Endometrial microvascular endothelial cells (primary cell): ENCODE measurements at regions not wholly inside any gene's neighbourhood (a gene's known extent, or its start where the extent isn't known, plus 50 kb on each side); places are given as distances from the start of the nearest gene placed in this dataset.

Experiments
- in situ Hi-C: cut with HindIII; loops from 2 replicates; pipeline ENCODE4 v1.10.0; 2017; ENCODE audit warnings: low sequenced_read_pairs, low pct_unique_long_range_greater_than_20kb; ENCODE audit errors: inconsistent ontology term

DNA sequence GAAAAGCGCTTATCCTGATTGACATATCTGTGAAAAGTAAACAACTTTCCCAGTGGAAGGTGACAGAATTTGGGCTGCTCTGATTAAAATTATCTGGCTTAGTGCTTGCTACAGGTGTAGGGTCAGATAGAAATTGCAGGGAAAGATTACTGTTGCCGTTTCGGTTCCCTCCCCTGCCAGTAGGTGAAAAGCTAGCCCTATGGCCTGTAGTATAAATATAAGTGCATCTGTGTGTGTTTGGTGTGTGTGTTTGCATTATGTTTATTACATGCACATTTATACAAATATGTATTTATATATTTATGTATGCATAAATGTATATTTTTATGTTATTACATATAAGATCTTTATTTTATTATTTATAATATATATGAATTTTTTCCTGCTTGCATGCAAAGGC, 72.3 kb upstream of the VOPP1 start:
- in situ Hi-C loops = loop anchor here (25.0 kb wide), 1 partner anchor 418 kb away; the partner anchor contains the start of genes CCT6A, PSPH and SUMF2

DNA sequence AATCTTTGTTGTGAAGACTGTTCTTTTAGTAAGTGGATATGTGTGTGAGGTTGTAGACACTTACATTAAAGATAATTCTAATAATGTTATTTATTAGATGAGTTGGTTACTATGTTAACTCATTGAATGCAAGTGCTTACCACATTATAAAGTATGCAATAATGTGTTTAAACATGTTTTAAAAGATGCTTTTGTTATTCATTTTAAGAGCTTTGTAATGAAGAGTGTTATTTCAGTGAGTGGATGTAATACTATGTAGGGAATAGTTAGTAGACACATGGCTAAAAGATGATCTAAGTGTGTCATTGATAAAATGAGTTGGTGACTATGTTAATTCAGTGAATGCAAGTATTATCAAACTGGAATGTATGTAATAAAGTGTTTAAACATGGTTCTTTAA, 70.0 kb upstream of the VOPP1 start:
- in situ Hi-C loops = loop anchor here (25.0 kb wide), 1 partner anchor 420 kb away; the partner anchor contains the start of genes CCT6A, PSPH and SUMF2

DNA sequence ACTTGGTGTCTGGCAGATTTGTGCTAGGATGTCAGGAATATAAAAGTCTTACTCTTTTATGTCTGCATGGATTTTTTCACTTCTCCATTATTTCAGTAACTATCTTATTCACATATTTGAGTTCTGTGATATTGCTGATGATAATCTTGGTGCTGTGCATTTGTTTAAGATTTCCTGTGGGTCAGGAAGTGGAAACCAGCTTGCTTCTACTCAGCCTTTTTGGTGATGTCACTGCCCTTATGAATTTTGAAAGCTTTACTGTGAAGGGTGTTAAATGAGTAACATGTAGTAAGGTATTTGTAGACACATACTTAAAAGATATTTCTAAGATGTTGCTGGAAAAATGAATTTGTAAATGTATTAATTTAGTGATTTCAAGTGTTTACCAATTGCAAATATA, 69.5 kb upstream of the VOPP1 start:
- in situ Hi-C loops = loop anchor here (25.0 kb wide), 1 partner anchor 420 kb away; the partner anchor contains the start of genes CCT6A, PSPH and SUMF2

DNA sequence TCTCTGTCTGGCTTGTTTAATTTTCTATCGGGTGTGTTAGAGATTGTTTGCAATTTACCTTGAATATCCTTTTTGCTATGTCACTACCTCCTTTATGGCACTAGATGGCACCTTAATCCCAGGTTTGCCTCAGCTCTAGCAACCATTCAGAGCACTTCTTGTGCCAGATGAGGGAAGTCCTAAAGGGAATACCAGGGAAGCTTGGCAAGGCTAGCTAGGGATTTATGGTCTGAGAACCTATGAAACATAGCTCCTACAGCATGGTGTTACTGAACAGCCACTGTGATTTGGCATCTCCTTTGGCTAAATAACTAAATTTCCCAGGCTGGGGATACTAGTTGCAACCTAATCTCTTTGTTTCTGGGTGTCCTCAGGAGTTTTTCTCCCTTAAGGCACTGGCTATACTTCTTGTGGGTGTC, 69.0 kb upstream of the VOPP1 start:
- in situ Hi-C loops = loop anchor here (25.0 kb wide), 1 partner anchor 421 kb away; the partner anchor contains the start of genes CCT6A, PSPH and SUMF2

DNA sequence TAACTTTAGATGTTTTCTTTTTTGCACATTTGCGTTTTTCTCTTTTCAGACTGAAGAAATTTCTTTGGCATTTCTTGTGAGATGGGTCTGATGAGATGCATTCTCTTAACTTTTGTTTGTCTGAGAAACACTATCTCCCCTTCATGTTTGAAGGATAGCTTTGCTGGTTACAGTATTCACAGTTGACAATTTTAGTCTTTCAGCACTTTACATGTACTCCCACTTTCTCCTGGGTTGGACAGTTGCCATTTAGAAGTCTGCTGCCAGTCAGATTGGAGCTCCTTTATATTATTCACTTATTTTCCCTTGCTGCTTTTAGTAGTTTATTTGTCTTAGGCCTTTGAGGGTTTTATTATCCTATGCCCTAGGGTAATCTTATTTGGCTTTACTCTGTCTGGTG, 67.3 kb upstream of the VOPP1 start:
- in situ Hi-C loops = loop anchor here (25.0 kb wide), 1 partner anchor 423 kb away; the partner anchor contains the start of genes CCT6A, PSPH and SUMF2

DNA sequence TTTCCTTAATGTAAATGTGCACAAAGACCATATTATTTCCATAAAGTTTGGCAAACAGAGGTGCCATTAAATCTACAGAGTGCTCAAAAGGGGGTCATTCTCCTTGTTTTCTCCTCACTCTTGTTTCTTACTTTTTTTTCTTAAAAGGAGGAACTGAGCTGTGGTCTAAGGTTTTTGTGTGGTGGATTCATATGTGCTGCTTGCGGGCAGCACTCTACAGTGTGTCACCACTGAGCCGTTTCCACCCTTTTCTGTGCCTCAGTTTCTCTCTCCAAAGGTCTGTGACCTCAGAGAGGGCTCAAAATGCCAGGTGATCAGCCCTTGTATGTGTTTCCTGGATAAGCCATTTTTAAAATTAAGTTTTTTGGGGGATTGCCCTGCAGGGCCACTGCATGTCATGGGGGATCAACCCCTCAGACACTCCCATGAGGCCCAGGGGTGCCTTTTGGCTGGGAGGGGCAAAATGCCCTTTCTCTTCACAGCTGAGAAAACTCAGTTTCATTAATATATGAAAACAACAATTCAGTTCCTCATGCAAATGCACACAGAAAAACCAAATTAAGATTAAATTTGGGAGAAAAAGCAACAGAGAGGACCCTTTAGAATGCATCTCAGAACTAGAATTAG, 56.9 kb upstream of the VOPP1 start:
- in situ Hi-C loops = loop anchor here (25.0 kb wide), 1 partner anchor 433 kb away; the partner anchor contains the start of genes CCT6A, PSPH and SUMF2

DNA sequence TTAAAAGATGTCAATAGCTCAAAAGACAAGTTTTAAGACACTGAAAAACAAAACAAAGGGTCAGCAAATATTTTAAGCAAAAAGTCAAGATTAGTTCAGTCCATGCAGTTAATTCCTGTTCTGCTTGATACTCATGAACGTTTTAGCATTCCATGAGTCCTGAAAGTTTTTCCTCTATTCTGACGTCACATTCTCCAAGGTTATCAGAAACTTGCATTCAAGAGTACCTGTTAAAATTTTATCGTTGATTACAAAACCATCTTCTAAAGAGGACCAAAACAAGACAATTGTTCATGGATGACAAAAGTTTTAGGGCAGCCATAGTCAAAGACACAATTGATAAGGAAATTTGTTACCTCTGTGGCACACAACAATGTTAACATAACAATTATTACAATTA, 52.5 kb upstream of the VOPP1 start:
- in situ Hi-C loops = loop anchor here (25.0 kb wide), 1 partner anchor 437 kb away; the partner anchor contains the start of genes CCT6A, PSPH and SUMF2

DNA sequence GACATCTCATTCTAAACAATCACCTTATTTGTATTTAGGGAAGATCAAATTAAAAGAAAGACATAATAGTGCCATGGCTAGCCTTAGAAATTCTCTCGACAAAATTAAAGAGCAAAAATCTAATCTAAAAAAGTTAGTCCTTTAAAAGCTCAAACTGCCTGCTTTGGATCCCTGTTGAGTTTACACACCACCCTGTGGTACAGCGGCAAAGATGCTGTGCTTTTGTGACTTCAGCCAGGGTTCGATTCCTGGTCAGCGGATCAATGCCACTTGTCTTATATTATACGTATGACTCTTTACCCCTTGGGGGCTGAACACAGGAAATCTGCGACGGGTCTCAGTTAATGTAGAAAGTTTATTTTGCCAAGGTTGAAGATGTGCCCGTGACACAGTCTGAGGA, 51.3 kb upstream of the VOPP1 start:
- in situ Hi-C loops = no loop called here

DNA sequence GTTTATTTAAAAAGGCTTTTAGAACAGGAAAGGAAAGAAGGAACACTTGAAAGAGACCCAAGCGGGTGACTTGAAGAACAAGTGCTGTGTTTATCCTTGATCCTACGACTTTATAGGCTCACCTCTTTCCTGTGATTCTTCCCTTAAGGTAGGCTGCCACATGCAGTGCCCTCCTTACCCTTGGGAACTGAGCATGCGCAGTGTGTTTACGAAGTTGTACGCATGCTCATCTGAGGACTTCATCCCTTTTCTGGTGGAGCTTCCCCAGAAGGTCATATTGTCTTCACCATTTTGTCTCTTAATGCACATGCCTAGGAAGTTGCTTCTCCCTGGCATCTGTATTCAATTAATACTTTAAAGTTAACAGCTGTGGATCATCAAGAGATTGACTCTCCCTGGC, 49.9 kb upstream of the VOPP1 start:
- in situ Hi-C loops = no loop called here
